H7 (cell line): ENCODE measurements at regions not wholly inside any gene's neighbourhood (a gene's known extent, or its start where the extent isn't known, plus 50 kb on each side); places are given as distances from the start of the nearest gene placed in this dataset.
A peak's percentile ranks its signal among the peaks of the same experiment; 100 is the strongest.
"Not testable (repeated sequence)": the region's sequence is repeated elsewhere in the genome, so short reads cannot be mapped to it uniquely, and the experiment has no call there.

Source experiments
- DNase-seq: peaks from one replicate; pipeline ENCODE4 v3.0.0; 2012
- H3K27me3 ChIP-seq: 2 replicates; pipeline ENCODE4 v1.6.0; 2011; ENCODE audit warnings: mild to moderate bottlenecking, low read length; ENCODE audit not compliant: control insufficient read depth, insufficient read depth
- H3K36me3 ChIP-seq: replicated peaks from 2 replicates; pipeline ENCODE4 v1.5.1; 2011; ENCODE audit warnings: low read length; ENCODE audit not compliant: control insufficient read depth, insufficient read depth
- H3K4me3 ChIP-seq: 2 replicates; pipeline ENCODE4 v1.5.1; 2011; ENCODE audit warnings: low read depth, mild to moderate bottlenecking, control low read depth, low read length, moderate library complexity; ENCODE audit not compliant: insufficient read depth

DNA sequence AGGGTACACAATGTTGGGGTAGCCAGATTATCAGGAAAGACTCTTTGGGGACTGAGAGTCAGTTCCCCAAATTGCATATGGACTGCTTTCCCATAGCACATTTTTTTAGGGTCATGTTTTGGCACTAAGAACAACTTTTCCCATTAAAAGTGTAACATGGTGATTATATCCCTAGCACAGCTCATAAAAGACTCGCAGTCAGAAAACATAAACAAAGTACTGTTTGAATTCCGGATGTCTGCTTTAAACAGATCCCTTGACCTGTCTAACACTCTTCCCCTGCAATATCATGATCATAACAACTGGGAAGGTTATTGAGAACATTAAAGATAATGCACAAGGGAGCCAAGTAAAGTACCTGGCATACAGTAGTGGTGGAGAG, 262.2 kb downstream of the ASXL3 start:
- H3K36me3 ChIP-seq: no peaks in the 10 kb centered on the region
- no peak overlapping the region for H3K4me3 ChIP-seq
- no peak for DNase-seq
- no peaks in the 10 kb centered on the region for H3K27me3 ChIP-seq

DNA sequence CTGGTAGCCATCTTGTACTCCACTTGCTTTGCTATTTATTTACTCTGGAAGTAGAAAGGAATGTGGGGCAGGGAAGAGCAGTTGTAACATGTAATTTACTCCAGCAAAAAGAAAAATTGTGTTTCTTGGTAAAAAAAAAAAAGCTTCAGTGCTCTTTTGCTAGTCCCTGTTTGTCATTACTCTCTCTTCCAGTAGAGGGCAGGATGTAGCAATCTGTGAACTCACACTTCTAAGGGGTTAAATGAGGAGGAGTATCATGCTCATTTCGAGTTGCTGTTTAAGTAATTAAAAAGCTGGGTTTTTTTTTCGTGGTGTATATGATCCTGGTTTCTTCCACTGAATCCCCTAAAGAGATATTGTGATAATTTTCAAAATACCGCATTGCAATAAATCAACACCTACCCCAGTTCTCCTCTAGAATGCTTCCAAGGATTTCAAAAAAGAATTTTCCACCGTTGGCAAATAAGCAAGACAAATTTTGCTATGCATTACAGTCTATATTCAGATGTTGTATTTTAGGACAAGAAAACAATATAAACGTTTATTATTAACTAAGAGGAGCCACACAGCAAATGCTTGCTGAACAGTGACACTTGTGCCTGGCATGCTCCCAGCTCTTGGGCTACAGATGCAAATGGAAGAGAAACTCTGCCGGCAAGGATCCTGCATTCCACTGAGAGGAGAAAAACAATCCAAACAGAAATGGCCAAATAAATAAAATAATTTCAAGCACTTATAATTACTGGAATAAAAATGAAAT, 261.6 kb downstream of the ASXL3 start:
- Histone ChIP-seq H3K36me3 (no peaks in the 10 kb centered on the region), H3K27me3 (no peaks in the 10 kb centered on the region), H3K4me3 (no peak overlapping the region)
- peak; percentile 18 for DNase-seq

DNA sequence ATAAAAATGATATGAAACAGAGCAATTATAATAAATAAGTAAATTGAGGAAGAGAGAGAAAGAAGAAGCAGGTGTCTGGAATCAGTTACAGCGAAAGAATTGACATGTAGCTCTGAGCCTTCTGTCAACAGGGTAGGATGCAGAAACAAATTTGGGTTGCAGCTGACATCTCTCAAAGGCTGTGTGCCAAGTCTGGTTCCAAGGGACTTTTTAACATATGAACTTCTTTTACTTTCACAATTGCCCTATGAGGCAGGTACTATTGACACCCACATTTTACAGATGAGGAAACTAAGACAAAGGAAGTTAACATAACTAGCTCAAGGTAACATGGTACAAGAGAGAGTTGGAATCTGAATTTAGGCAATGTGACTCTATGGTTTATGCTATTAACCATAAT, 260.0 kb downstream of the ASXL3 start:
- no peak for DNase-seq
- Histone ChIP-seq H3K36me3 (no peaks in the 10 kb centered on the region), H3K4me3 (no peak overlapping the region), H3K27me3 (no peaks in the 10 kb centered on the region)

DNA sequence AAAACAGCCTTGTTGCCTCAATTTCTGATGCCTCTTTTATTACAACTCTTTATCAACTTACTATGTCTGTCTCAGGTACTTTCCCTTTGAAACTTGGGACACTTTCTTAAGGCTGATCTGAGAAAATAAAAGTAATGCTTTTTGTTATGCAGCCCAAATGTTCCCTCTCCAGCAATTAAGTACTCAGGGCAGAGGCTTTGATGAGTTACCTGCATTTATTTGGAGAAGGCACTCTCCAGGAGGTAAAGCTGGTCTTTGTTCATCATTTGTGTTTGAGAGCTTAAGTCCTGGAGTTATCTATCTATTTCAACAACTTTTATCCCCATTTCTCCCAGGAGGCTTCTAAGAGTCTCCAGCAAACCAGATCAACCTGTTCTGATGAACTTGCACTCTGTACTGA, 259.2 kb downstream of the ASXL3 start:
- H3K27me3 ChIP-seq: no peaks in the 10 kb centered on the region
- no peak overlapping the region for H3K4me3 ChIP-seq
- no peaks in the 10 kb centered on the region for H3K36me3 ChIP-seq
- no peak for DNase-seq

DNA sequence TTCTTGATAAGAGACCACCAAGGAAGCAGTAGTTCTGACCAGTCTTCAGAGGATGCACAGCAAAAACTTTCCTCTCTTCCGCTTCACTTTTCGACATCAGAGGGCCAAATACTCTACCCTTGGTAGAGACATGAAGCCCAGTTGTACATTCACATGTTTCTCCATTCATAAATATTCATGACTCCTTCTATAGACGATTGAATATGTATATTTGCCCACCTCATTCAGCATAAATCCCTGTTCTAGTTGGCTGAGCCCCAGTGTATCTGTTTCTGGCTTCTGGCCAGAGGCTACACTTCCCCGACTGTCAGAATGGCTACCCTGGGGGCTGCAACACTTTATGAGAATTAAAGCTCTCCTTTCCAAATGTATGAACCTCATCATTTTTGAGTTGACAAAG, 258.5 kb downstream of the ASXL3 start:
- DNase-seq: no peak

DNA sequence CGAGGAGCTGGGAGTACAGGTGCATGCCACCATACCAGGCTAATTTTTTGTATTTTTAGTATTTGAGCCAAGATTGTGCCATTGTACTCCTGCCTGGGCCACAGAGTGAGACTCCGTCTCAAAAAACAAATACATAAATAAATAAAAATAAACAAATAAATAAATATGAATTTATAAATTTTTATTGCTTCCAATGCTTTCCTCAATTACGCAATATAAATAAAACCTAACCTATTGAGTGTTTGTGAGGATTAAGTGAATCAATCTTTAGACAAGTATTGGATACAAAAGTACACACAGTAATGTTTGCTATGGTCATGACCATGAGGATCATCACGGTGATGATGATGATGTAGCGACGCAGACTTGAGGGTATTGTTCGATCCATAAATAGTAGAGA, 257.4 kb downstream of the ASXL3 start:
- no peak overlapping the region for H3K4me3 ChIP-seq
- no peak for DNase-seq
- H3K36me3 ChIP-seq: no peaks in the 10 kb centered on the region
- no peaks in the 10 kb centered on the region for H3K27me3 ChIP-seq

More for the DNA sequence above, 258.5 kb downstream of the ASXL3 start:
- Histone ChIP-seq H3K36me3 (no peaks in the 10 kb centered on the region), H3K27me3 (no peaks in the 10 kb centered on the region), H3K4me3 (no peak overlapping the region)

DNA sequence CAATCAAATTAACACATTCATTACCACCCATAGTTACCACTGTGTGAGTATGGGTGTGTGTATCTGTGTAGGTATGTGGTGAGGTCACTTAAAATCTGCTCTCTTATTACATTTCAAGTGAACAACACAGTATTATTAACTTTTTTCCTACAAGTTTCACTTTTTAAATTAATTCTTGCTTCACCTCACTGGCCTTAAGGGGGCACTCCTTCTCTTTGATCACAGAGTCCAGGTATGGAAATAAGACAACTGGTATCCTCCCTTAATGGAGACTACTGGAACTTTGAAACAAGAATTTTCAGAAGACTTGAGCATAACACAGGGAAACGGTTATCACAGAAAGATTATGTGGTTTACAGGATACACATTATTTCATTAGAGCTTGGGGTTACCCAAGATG, 255.8 kb downstream of the ASXL3 start:
- DNase-seq: no peak
- Histone ChIP-seq H3K36me3 (no peaks in the 10 kb centered on the region), H3K4me3 (no peak overlapping the region), H3K27me3 (no peaks in the 10 kb centered on the region)

DNA sequence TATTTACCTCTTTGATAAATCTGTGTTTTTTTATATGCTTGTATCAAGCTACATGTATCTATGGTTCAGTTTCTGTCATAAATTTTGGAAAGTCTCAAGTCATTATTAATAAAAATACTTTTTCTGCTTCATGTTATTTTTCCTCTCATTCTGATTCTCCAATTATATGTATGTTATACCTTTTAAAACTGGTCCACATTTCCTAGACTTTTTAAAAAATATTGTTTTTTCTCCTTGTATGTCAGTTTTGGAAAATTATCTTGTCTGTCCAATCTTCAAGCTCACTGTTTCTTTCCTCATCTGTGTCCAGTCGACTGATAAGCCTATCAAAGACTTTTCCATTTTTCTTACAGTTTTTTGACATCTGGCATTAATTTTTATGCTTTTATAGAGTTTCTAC, 253.4 kb downstream of the ASXL3 start:
- H3K4me3 ChIP-seq: no peak overlapping the region
- H3K36me3 ChIP-seq: no peaks in the 10 kb centered on the region
- no peaks in the 10 kb centered on the region for H3K27me3 ChIP-seq
- no peak for DNase-seq

DNA sequence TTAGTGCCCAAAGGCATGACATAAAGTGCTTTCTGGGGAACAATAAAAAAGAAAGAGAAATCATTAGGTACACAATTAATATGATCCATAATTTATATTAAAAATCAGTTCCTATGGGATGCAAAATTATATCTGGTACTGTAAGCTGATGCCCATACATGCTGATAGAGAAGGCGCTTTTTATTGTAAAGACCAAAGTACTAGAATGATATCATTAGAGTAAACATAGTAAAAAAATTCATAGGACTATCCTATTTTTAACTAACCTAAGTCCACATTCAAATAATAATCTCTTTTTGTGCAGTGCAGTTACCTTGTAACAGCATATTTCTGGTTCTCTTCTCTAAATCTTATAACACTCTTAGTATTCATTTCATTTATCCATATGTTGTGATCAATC, 252.2 kb downstream of the ASXL3 start:
- H3K4me3 ChIP-seq: no peak overlapping the region
- H3K36me3 ChIP-seq: no peaks in the 10 kb centered on the region
- DNase-seq: no peak

DNA sequence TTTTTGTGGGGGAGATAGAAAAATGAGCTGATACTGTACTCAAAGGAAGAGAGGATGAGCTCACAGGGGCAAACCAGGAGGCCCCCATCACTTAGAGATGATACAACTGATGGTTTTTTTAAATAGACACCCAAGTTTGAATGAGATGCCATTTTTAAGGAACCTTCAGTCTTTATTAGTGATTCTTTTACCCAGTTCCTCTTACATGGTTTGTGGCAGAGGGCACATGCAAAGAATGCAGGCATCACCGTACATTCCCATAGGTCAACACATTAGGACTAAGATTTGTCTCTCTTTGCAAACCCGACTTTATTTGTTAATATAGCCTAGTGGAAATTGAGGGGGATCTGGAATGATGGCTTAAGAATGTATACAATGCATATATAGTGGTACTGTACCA, 250.9 kb downstream of the ASXL3 start:
- DNase-seq: no peak
- H3K27me3 ChIP-seq: no peaks in the 10 kb centered on the region
- no peak overlapping the region for H3K4me3 ChIP-seq
- no peaks in the 10 kb centered on the region for H3K36me3 ChIP-seq

More for the DNA sequence above, 252.2 kb downstream of the ASXL3 start:
- H3K27me3 ChIP-seq: no peaks in the 10 kb centered on the region

DNA sequence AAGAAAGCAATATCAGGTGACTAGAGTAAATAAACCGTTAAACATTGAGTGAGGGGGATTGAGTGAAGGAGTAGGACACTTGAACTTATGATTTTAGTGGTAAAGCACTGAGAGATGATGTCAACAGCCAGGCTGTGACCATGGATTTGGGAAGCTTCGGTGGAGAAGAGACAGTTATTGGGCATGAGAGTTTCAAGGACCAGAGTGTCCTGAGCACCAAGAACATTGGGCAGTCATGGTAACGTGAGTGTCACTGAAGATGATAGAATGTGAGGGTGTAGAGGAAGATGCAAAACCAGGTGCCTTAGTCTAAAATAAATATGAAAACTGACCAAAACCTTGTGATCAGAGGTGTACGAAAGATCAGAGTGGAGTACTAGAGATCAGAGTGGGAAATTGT, 248.1 kb downstream of the ASXL3 start:
- Histone ChIP-seq H3K36me3 (no peaks in the 10 kb centered on the region), H3K27me3 (no peaks in the 10 kb centered on the region), H3K4me3 (no peak overlapping the region)
- no peak for DNase-seq

DNA sequence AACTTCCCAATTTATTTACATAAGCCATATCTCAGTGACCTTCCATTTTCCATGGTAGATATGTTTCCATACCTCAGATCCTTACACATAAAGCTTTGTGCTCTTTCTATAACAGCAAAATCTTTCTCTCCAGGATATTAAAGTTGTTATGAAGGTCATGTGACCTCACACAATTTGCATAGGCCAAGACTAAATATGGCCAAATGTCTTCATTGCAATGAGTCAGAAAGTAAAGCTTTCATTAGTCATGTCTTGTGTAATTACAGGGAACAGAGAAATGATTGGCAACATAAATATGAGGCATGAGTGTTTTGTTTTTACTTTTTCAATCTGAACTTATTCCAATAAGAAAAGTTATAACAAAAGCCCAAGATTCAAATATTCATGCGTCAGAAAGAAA, 243.5 kb downstream of the ASXL3 start:
- DNase-seq: no peak
- Histone ChIP-seq H3K4me3 (no peak overlapping the region), H3K36me3 (no peaks in the 10 kb centered on the region), H3K27me3 (no peaks in the 10 kb centered on the region)

DNA sequence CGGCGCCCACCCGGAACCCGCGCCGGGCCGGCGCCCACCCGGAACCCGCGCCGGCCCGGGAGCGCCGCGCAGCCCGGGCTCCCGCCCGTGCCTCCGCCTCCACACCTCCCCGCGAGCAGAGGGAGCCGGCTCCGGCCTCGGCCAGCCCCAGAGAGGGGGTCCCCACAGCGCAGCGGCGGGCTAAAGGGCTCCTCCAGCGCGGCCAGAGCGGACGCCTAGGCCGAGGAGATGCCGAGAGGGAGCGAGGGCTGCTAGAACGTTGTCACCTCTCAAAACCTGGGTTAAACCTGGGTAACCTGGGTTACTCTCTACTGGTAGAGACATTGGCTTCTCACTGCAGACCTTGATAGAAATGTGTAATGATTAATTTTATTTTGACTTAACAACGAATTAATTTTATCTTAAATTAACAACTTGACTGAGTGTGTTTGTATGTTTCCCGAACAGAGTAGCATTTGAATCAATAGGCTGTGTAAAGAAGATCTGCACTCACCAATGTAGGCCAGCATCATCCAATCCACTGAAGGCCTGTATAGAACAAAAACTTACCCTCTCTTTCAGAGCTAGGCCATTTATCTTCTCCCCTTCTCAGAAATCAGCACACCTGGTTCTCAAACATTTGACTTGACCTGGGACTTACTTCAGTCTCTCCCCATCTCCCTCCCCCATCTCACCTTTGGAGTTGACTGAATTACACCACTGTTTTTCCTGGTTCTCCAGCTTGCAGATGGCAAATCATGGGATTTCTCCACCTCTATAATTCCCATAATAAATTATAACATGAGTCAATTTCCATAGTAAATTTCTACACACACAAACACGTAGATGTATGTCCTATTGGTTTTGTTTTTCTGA, 242.7 kb downstream of the ASXL3 start:
- no peak overlapping the region for H3K4me3 ChIP-seq
- H3K36me3 ChIP-seq: no peaks in the 10 kb centered on the region
- H3K27me3 ChIP-seq: no peaks in the 10 kb centered on the region
- peak; percentile 4 for DNase-seq

DNA sequence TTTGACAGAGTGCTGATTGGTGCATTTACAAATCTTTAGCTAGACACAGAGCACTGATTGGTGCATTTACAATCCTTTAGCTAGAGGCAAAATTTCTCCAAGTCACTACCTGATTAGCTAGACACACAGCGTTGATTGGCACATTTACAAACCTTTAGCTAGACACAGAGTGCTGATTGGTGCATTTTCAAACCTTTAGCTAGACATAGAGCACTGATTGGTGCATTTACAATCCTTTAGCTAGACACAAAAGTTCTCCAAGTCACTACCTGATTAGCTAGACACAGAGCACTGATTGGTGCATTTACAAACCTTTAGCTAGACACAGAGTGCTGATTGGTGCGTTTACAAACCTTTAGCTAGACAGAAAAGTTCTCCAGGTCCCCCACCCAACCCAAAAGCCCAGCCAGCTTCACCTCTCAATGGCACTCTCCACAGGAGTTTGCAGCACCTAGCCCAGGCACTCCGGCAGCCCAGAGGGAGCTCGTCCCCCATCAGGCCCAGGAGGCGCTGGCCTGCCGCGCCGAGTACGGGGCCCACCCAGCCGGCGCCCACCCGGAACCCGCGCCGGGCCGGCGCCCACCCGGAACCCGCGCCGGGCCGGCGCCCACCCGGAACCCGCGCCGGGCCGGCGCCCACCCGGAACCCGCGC, 241.8 kb downstream of the ASXL3 start:
- H3K27me3 ChIP-seq, DNase-seq, H3K4me3 ChIP-seq, H3K36me3 ChIP-seq: not testable (repeated sequence)

DNA sequence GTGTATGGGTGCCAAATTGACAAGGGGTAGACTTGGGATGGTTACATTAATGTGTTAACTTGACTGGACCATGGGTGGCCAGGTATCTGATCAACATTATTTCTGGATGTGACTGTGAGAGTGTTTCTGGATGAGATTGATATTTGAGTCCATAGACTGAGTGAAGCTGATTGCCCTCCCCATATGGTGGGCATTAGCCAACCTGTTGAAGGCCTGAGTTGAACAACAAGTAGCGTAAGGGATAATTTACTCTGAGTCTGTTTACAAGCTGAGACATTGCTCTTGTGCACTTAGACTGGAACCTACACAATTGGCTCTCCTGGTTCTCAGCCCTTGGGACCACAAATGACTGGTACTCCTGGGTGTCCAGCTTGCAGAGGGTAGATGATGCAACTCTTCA, 240.1 kb downstream of the ASXL3 start:
- H3K36me3 ChIP-seq: no peaks in the 10 kb centered on the region
- no peaks in the 10 kb centered on the region for H3K27me3 ChIP-seq
- no peak overlapping the region for H3K4me3 ChIP-seq
- no peak for DNase-seq
